Coronary artery (tissue), 2 donors: ENCODE measurements at regions not wholly inside any gene's neighbourhood (a gene's known extent, or its start where the extent isn't known, plus 50 kb on each side); places are given as distances from the start of the nearest gene placed in this dataset.

Experiments used
- DNase-seq: peaks from one replicate; pipeline ENCODE4 v3.0.0-alpha.2; 2017; ENCODE audit warnings: low spot score
- H3K27ac ChIP-seq, 2 donors: fragments of 200-600 bp; sonication (generic); one replicate each; pipeline ENCODE4 v1.5.1; 2016 to 2019
- H3K4me3 ChIP-seq: fragments of 200-600 bp; sonication (generic); 2 replicates; pipeline ENCODE4 v1.5.1; 2016; ENCODE audit warnings: mild to moderate bottlenecking, moderate library complexity
- CTCF ChIP-seq: fragments of 200-600 bp; sonication (generic); IDR thresholded peaks from one replicate; pipeline ENCODE4 v1.5.1; 2019; ENCODE audit warnings: antibody characterized with exemption

DNA sequence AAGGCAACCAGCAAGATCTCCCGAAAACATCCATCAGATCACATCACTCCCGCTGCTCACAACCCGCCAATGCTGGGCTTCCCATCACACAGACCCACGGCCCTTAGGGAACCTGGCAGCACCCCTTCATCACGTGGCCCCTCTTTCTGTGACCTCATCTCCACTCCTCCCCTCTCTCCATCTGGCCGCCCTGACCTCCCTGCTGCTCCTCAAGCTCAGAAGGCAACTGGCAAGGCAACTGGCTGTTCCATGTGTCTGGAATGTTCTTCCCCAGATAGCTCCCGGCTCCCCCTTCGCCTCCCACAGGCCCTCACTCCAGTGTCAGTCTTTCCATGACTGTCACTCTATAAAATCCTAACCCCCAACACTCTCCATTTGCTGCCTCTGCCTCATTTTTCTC lies 113.0 kb upstream of the ERG start:
- no peak for DNase-seq
- no peak for TF ChIP-seq CTCF
- Histone ChIP-seq H3K4me3 (no peak overlapping the region), H3K27ac (no peak overlapping the region)

- no peak overlapping the region for H3K4me3 ChIP-seq
- no peak for DNase-seq
- H3K27ac ChIP-seq: no peak overlapping the region
- TF ChIP-seq CTCF: no peak
Observed at GRCh38 chr21:38613686-38614085, 115.4 kb upstream of the ERG start.

GRCh38 chr21:38614558-38614957 lies 116.3 kb upstream of the ERG start:
- no peak overlapping the region for H3K4me3 ChIP-seq
- H3K27ac ChIP-seq: no peak overlapping the region
- no peak for TF ChIP-seq CTCF
- DNase-seq: no peak

DNA sequence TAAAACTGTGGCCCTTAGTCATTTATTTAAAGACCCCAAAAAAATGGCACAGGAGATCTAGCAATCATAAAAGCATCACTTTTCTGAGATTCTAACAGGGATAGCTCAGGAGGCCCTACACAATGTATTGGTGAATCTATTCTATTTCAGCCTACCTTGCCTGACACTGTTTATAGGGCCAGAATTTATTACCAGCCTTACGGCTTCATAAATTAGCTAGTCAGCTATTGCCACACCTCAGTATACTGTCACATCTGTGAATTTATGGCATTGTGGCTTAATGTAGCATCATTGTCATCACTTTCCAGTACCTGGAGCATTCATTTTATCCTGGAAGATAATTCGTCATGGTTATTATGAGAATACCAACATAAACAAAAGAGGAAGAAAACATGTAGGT lies 121.2 kb upstream of the ERG start:
- no peak for TF ChIP-seq CTCF
- DNase-seq: no peak
- no peak overlapping the region for H3K4me3 ChIP-seq
- H3K27ac ChIP-seq: no peak overlapping the region

GRCh38 chr21:38619992-38620479 lies 121.8 kb upstream of the ERG start:
- DNase-seq: no peak
- TF ChIP-seq CTCF: no peak
- no peak overlapping the region for H3K27ac ChIP-seq
- H3K4me3 ChIP-seq: no peak overlapping the region

DNA sequence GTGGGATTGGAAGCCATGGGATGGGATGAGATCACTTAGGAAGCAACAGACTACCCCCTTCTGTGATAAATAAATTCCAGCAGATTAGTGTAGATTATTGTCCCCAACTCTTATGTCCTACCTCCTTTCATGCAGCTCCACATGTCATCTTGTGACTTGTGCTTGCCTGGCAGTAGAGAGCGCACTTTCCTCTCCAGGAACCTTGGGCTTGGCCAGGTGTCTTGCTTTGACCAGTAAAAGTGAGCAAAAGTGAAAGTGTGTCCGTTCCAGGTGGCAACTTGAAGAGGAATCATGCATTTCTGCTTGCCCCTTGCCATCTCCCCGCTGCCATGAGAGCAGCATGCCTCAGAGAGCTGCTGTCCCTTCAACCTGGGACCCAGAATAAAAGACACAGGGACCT lies 122.9 kb upstream of the ERG start:
- Histone ChIP-seq H3K27ac (no peak overlapping the region), H3K4me3 (no peak overlapping the region)
- TF ChIP-seq CTCF: no peak
- no peak for DNase-seq

DNA sequence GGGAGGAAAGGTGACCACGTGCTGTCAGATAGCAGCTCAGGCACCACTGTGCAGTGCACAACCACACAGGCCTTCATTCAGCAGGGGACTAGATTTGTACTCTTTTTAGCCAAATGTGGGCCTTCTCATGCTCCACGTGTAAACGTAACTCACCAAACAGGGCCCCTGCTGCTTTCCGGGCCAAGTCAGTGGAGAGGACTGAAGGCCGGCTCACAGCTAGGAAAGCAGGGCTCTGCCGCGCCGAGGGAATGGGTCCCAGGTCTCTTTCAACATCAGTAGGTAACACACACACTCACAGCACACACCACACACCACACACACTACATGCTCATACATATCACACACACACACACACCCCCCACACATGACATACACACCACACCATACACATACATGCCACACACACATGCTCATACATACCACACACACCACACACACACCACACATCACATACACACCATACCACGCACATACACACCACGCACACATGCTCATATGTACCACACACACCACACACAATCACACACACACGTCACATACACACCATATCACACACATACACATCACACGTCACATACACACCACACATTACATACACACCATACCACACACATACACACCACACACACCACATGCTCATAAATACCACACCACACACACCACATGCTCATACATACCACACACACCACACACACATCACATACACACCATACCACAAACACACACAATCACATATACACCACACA lies 124.0 kb upstream of the ERG start:
- H3K27ac ChIP-seq: no peak overlapping the region
- H3K4me3 ChIP-seq: no peak overlapping the region
- DNase-seq: no peak
- no peak for TF ChIP-seq CTCF
